ENCODE measurements at regions not wholly inside any gene's neighbourhood (a gene's known extent, or its start where the extent isn't known, plus 50 kb on each side); places are given as distances from the start of the nearest gene placed in this dataset.
"Not testable (repeated sequence)": the region's sequence is repeated elsewhere in the genome, so short reads cannot be mapped to it uniquely, and the experiment has no call there.

GRCh38 chr5:74482523-74482922 lies 158.0 kb downstream of the ENC1 start:
- TF ChIP-seq CTCF (IDR thresholded peaks at IDR 0.05; ENCODE audit: low read depth, low read length) = no peak

DNA sequence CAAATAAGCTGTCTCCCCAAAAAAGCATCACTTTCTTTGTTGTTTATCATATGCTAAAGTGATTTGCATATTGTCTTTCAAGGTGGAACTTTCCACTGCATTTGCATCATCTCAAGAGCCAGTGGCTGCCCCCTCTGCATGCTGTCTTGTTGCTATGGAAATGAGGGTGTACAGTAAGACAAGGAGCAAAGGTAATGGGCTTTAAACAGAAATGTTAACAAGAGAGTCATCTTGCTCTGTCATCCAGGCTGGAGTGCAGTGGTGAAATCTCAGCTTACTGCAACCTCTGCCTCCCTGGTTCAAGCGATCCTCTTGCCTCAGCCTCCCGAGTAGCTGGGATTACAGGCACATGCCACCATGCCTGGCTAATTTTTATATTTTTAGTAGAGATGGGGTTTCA lies 159.2 kb downstream of the ENC1 start:
- not testable (repeated sequence) for H3K4me3 ChIP-seq (ENCODE audit: low read depth, low read length)

More at GRCh38 chr5:74482523-74482922, 158.0 kb downstream of the ENC1 start:
- H3K4me3 ChIP-seq (ENCODE audit: low read depth, low read length) = no peak overlapping the region

DNA sequence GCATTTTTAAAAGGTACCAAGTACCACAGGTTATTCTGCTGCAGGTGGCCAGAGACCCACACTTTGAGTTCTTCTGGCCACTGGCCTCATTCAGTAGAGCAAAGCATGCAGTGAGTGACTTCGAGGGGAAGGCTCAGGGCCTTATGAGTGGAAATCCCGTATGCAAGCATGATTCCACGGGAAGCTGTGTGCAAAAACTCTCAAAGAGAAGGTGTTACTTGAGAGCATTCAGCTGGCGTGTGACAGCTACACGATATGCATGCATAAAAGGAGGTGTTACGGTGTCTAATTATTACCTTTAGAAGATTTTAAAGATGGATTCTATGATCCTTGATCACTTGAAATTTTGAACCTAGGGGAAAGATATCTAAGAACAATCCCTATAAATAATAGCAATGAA lies 160.3 kb downstream of the ENC1 start:
- no peak for TF ChIP-seq CTCF (IDR thresholded peaks at IDR 0.05; ENCODE audit: low read depth, low read length)
- H3K4me3 ChIP-seq (ENCODE audit: low read depth, low read length) = no peak overlapping the region

DNA sequence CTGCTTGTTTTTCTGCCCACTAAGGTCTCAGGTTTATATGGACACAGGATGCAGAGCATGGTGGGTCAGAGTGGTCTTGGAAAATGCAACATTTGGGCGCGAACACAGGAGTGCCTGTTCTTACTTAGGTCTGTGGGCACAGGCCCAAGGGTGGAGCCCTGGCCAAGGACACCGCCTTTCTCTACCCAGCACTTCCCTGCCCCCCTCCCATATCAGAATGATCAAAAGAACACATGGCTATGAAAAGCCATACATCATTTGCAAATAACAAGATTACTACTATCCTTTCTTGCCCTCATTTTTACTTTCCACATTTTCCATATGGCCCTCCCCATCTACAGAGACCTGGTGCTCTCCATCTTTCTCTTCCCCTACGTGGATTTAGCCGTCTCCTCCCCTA lies 162.2 kb downstream of the ENC1 start:
- TF ChIP-seq CTCF (IDR thresholded peaks at IDR 0.05; ENCODE audit: low read depth, low read length) = no peak
- no peak overlapping the region for H3K4me3 ChIP-seq (ENCODE audit: low read depth, low read length)

DNA sequence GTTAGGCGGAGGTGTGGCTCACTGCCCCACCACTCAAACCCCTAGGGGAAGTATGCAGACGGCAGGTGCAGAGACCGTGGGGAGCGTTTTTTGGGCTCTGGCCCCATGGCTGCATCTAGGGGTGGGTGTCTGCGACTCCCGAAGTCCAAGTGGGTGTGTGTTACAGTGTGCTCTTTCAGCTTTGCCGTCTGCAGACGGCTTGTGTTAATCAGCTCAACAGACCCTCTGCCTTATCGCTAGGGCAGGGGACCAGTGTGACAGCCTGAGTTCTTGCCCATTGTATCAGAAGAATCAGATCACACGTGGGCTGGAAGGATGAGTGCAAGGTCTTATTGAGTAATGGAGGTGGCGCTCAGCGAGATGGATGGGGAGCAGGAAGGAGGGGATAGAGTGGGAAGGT lies 162.8 kb downstream of the ENC1 start:
- no peak for TF ChIP-seq CTCF (IDR thresholded peaks at IDR 0.05; ENCODE audit: low read depth, low read length)
- H3K4me3 ChIP-seq (ENCODE audit: low read depth, low read length) = no peak overlapping the region

GRCh38 chr5:74476819-74477453 lies 163.6 kb downstream of the ENC1 start:
- no peak overlapping the region for H3K4me3 ChIP-seq (ENCODE audit: low read depth, low read length)

DNA sequence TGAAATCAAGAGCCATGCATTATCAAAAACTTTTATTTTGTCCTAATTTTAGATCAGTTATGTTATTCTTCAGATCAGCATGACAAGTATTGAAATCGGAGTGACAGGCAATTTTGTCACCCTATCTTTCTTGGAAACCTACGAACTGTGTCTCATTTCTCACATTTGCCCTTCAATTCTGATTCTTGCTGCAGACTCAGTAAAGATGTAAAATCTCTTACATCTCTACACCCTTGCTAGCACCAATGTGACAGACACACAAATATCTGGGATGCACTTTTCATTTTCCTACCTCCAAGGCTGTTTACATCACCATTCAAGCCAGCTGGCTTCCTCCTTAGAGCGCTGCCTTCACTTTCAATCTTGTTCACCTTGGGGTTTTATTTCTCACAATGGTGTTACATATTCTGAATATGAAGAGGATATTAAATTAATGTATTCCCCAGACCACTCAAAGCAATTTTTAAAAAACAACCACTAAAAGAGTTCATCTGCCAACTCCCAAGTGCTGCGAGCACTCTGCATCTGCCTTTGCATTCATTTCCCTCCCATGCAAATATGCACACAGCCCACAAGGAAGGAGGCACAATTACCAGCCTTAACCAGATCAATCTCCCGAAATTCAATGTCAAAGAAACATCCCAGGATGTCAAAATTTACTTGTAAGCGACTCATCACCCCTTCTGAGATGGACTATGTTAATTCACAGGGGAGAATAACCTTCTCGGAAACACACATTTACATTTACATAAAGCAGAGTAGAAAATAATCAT lies 164.3 kb downstream of the ENC1 start:
- no peak for TF ChIP-seq CTCF (IDR thresholded peaks at IDR 0.05; ENCODE audit: low read depth, low read length)
- no peak overlapping the region for H3K4me3 ChIP-seq (ENCODE audit: low read depth, low read length)

More at GRCh38 chr5:74476819-74477453, 163.6 kb downstream of the ENC1 start:
- TF ChIP-seq CTCF (IDR thresholded peaks at IDR 0.05; ENCODE audit: low read depth, low read length) = no peak

All from WI38 (cell line).